ENCODE measurements at regions not wholly inside any gene's neighbourhood (a gene's known extent, or its start where the extent isn't known, plus 50 kb on each side); places are given as distances from the start of the nearest gene placed in this dataset.

DNA sequence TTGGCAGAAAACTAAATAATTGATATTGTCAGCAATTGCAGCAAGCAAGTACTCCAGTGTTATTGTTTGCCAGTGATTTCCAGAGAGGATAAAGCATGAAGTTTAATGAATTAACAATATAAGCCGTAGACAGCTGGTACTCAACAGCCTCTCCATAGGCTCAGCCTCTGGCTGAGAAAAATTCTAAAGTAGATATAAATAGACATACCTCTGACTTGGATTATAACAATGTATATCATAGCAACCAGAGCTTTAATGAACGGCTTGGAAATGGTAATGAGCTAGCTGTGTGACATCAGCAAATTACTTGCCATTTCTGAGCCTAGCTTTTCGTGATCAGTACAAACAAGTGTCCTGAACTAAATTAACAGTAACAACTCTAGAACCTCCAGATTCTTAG, 1055.4 kb upstream of the AUTS2 start:
- Histone ChIP-seq H3K27ac (no peak overlapping the region; the same call in 1 of the 2 replicates), H3K4me3 (ENCODE audit: low read depth, low read length) (no peak overlapping the region), H3K9me3 (ENCODE audit: severe bottlenecking) (peaks cover 6% of the 10 kb centered on the region), H3K27me3 (ENCODE audit: insufficient read depth, low read depth, severe bottlenecking) (no peaks in the 10 kb centered on the region), H3K36me3 (no peaks in the 10 kb centered on the region)
- DNase-seq, result no peak
- TF ChIP-seq, protein P1, sequence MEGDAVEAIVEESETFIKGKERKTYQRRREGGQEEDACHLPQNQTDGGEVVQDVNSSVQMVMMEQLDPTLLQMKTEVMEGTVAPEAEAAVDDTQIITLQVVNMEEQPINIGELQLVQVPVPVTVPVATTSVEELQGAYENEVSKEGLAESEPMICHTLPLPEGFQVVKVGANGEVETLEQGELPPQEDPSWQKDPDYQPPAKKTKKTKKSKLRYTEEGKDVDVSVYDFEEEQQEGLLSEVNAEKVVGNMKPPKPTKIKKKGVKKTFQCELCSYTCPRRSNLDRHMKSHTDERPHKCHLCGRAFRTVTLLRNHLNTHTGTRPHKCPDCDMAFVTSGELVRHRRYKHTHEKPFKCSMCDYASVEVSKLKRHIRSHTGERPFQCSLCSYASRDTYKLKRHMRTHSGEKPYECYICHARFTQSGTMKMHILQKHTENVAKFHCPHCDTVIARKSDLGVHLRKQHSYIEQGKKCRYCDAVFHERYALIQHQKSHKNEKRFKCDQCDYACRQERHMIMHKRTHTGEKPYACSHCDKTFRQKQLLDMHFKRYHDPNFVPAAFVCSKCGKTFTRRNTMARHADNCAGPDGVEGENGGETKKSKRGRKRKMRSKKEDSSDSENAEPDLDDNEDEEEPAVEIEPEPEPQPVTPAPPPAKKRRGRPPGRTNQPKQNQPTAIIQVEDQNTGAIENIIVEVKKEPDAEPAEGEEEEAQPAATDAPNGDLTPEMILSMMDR (IDR thresholded peaks at IDR 0.05; ENCODE audit: low read depth, low read length), result no peak

DNA sequence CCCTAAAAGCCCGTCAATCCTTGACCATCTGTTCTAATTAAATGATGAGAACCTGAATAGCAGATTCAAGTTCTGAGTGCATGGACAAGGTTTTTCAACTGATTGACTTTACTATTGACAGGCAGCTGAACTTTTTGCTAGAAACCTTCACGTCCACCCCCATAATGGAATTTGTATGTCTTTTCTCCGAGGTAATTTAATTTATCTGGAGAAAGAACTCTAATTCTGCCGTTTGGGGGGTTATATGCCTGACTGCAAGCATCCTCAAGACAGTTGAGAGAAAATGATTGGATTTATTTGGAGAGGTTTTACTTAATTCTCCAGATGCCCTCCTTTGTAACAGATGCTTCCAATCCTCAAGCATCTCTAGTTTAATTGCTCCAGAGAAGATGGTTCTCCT, 1053.4 kb upstream of the AUTS2 start:
- no peaks in the 10 kb centered on the region for H3K36me3 ChIP-seq
- TF ChIP-seq, protein P1 (IDR thresholded peaks at IDR 0.05; ENCODE audit: low read depth, low read length), result no peak
- no peak overlapping the region for H3K4me3 ChIP-seq (ENCODE audit: low read depth, low read length)

DNA sequence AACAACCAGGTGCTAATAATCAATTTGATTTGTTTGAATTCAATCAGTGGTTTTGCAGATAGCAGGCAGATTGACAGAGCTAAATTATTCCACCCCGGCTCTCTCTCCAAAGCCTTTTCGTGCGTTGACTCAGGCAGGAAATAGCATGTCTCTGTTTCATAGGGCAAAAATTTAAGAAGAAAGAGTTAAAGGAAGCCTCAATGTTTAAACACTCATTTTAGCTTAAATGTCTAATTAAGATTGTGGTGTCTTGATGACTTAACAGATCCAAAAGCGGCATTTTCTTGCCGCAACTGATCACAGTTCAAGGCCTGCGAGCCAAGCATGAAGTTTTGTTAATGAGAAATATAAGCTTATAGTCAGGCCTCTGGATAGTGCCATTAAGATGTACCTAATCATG, 1051.1 kb upstream of the AUTS2 start:
- H3K36me3 ChIP-seq, result no peaks in the 10 kb centered on the region
- H3K27ac ChIP-seq, result no peak overlapping the region
- TF ChIP-seq, protein P1 (IDR thresholded peaks at IDR 0.05; ENCODE audit: low read depth, low read length), result no peak
- no peaks in the 10 kb centered on the region for H3K27me3 ChIP-seq (ENCODE audit: insufficient read depth, low read depth, severe bottlenecking)
- DNase-seq, result no peak
- H3K4me3 ChIP-seq (ENCODE audit: low read depth, low read length), result no peak overlapping the region
- no peaks in the 10 kb centered on the region for H3K9me3 ChIP-seq (ENCODE audit: severe bottlenecking)

More for the DNA sequence above, 1053.4 kb upstream of the AUTS2 start:
- DNase-seq, result no peak
- no peak overlapping the region for H3K27ac ChIP-seq
- H3K9me3 ChIP-seq (ENCODE audit: severe bottlenecking), result peaks cover 6% of the 10 kb centered on the region
- no peaks in the 10 kb centered on the region for H3K27me3 ChIP-seq (ENCODE audit: insufficient read depth, low read depth, severe bottlenecking)

DNA sequence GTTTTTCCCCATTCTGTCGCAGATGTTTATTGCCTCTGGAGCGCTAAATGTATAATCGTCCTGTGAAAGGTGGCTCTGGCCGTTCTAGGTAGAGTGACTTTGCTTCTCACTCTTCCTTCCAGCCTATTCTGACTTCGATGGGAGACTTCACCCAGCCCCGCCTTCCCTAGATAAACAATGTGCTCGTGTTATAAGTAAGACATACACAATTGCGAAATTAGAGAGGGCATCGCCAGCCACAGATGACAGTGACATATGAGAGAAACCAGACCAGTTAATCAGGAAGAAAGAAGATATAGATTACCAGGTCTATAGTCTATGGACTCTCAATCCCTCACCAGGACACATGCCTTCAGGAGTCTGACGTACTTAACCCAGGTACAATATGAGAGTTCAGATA, 1050.5 kb upstream of the AUTS2 start:
- TF ChIP-seq, protein P1 (IDR thresholded peaks at IDR 0.05; ENCODE audit: low read depth, low read length), result no peak
- Histone ChIP-seq H3K27me3 (ENCODE audit: insufficient read depth, low read depth, severe bottlenecking) (no peaks in the 10 kb centered on the region), H3K27ac (no peak overlapping the region), H3K9me3 (ENCODE audit: severe bottlenecking) (no peaks in the 10 kb centered on the region), H3K4me3 (ENCODE audit: low read depth, low read length) (no peak overlapping the region), H3K36me3 (no peaks in the 10 kb centered on the region)
- no peak for DNase-seq

DNA sequence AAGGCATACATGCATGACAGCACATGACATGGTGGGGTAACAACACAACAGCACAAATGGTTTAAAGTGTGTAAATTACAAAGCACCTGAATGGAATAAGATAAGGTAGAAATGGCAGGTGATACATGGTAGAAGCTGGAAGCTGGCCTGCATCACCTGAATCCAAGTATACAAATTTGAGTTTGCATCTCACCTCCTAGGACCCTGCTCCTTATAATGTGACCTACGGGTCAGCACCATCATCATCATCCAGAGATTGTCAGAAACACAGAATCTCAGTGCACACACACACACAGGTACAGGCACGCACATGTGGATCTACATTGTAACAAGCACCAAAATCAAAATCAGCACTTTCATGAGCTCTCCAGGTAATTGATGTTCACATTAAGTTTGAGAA, 1048.2 kb upstream of the AUTS2 start:
- Histone ChIP-seq H3K27ac (no peak overlapping the region), H3K27me3 (ENCODE audit: insufficient read depth, low read depth, severe bottlenecking) (no peaks in the 10 kb centered on the region), H3K4me3 (ENCODE audit: low read depth, low read length) (no peak overlapping the region), H3K36me3 (no peaks in the 10 kb centered on the region), H3K9me3 (ENCODE audit: severe bottlenecking) (no peaks in the 10 kb centered on the region)
- TF ChIP-seq, protein P1 (IDR thresholded peaks at IDR 0.05; ENCODE audit: low read depth, low read length), result no peak
- DNase-seq, result no peak

DNA sequence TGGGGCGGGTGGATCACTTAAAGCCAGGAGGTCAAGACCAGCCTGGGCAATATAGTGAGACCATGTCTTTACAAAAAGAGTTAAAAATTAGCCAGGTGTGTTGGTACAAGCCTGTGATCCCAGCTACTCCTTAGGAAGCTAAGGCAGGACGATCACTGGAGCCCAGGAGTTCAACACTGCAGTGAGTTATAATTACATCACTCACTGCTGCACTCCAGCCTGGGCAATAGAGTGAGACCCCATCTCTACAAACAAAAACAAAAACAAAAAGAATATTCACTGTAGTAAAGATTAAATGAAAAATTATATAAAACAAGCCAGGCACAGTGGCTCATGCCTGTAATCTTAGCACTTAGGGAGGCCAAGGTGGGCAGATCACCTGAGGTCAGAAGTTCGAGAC, 1047.6 kb upstream of the AUTS2 start:
- no peak overlapping the region for H3K4me3 ChIP-seq (ENCODE audit: low read depth, low read length)
- no peaks in the 10 kb centered on the region for H3K9me3 ChIP-seq (ENCODE audit: severe bottlenecking)
- no peak for DNase-seq
- no peaks in the 10 kb centered on the region for H3K27me3 ChIP-seq (ENCODE audit: insufficient read depth, low read depth, severe bottlenecking)
- H3K27ac ChIP-seq, result no peak overlapping the region
- H3K36me3 ChIP-seq, result no peaks in the 10 kb centered on the region
- TF ChIP-seq, protein P1 (IDR thresholded peaks at IDR 0.05; ENCODE audit: low read depth, low read length), result no peak
